NCI-H1048 (cell line): ENCODE measurements at regions not wholly inside any gene's neighbourhood (a gene's known extent, or its start where the extent isn't known, plus 50 kb on each side); places are given as distances from the start of the nearest gene placed in this dataset.
"Not testable (repeated sequence)": the region's sequence is repeated elsewhere in the genome, so short reads cannot be mapped to it uniquely, and the experiment has no call there.

ENCODE experiments used
- DNase-seq: peaks from one replicate; lab custom pipeline; 2025; lab: John Stamatoyannopoulos, UW

GRCh38 chrX:96529386-96529785 is 155.3 kb upstream of the DIAPH2 start:
- DNase-seq, result not testable (repeated sequence)

- peak; percentile 27 for DNase-seq
These were observed 146.4 kb upstream of the DIAPH2 start for GRCh38 chrX:96538104-96538725.

GRCh38 chrX:96540111-96540631 is 144.5 kb upstream of the DIAPH2 start:
- no peak for DNase-seq

GRCh38 chrX:96546281-96546680 is 138.4 kb upstream of the DIAPH2 start:
- DNase-seq, result not testable (repeated sequence)

GRCh38 chrX:96551322-96551872 is 133.2 kb upstream of the DIAPH2 start:
- DNase-seq, result no peak

GRCh38 chrX:96556886-96557285 is 127.8 kb upstream of the DIAPH2 start:
- DNase-seq, result no peak

GRCh38 chrX:96561129-96561528 is 123.5 kb upstream of the DIAPH2 start:
- not testable (repeated sequence) for DNase-seq

GRCh38 chrX:96563646-96564045 is 121.0 kb upstream of the DIAPH2 start:
- DNase-seq, result no peak

- DNase-seq, result no peak
These were observed 120.0 kb upstream of the DIAPH2 start for GRCh38 chrX:96564595-96564994.

- DNase-seq, result no peak
These were observed 117.8 kb upstream of the DIAPH2 start for GRCh38 chrX:96566878-96567277.

GRCh38 chrX:96568071-96568470 is 116.6 kb upstream of the DIAPH2 start:
- no peak for DNase-seq

- no peak for DNase-seq
These were observed 115.6 kb upstream of the DIAPH2 start for GRCh38 chrX:96569034-96569433.

GRCh38 chrX:96575011-96575410 is 109.6 kb upstream of the DIAPH2 start:
- no peak for DNase-seq

- DNase-seq, result no peak
These were observed 108.3 kb upstream of the DIAPH2 start for GRCh38 chrX:96576368-96576767.

GRCh38 chrX:96578781-96579180 is 105.9 kb upstream of the DIAPH2 start:
- DNase-seq, result no peak

GRCh38 chrX:96579252-96579651 is 105.4 kb upstream of the DIAPH2 start:
- DNase-seq, result no peak

GRCh38 chrX:96590403-96590802 is 94.2 kb upstream of the DIAPH2 start:
- DNase-seq, result no peak

- no peak for DNase-seq
These were observed 93.2 kb upstream of the DIAPH2 start for GRCh38 chrX:96591421-96591820.

GRCh38 chrX:96597847-96598246 is 86.8 kb upstream of the DIAPH2 start:
- DNase-seq, result not testable (repeated sequence)

- no peak for DNase-seq
These were observed 72.9 kb upstream of the DIAPH2 start for GRCh38 chrX:96611619-96612362.

- DNase-seq, result no peak
These were observed 69.2 kb upstream of the DIAPH2 start for GRCh38 chrX:96615448-96615847.

GRCh38 chrX:96619588-96619987 is 65.1 kb upstream of the DIAPH2 start:
- DNase-seq, result no peak

GRCh38 chrX:96621811-96622210 is 62.8 kb upstream of the DIAPH2 start:
- no peak for DNase-seq
